HEK293T (cell line): ENCODE measurements at regions not wholly inside any gene's neighbourhood (a gene's known extent, or its start where the extent isn't known, plus 50 kb on each side); places are given as distances from the start of the nearest gene placed in this dataset.

ENCODE experiments used
- BHLHE40 ChIP-seq: fragments of 450-650 bp; IDR thresholded peaks from 2 replicates; pipeline ENCODE4 v1.6.1; 2016; ENCODE audit warnings: mild to moderate bottlenecking, moderate library complexity, borderline replicate concordance
- FOXA1 ChIP-seq: fragments of 450-650 bp; IDR thresholded peaks from 2 replicates; pipeline ENCODE4 v1.6.1; 2016; ENCODE audit warnings: mild to moderate bottlenecking
- L3MBTL2 ChIP-seq: fragments of 450-650 bp; conservative IDR thresholded peaks from 2 replicates; pipeline ENCODE4 v1.6.1; 2016; ENCODE audit warnings: mild to moderate bottlenecking
- NFRKB ChIP-seq: fragments of 450-650 bp; IDR thresholded peaks from 2 replicates; pipeline ENCODE4 v1.6.1; 2016; ENCODE audit warnings: mild to moderate bottlenecking, moderate library complexity
- SP1 ChIP-seq: fragments of 450-650 bp; IDR thresholded peaks from 2 replicates; pipeline ENCODE4 v1.6.1; 2017
- SUZ12 ChIP-seq: fragments of 450-650 bp; IDR thresholded peaks from 2 replicates; pipeline ENCODE4 v1.6.1; 2016; ENCODE audit warnings: mild to moderate bottlenecking
- TARDBP ChIP-seq: fragments of 450-650 bp; IDR thresholded peaks from 2 replicates; pipeline ENCODE4 v1.6.1; 2016

DNA sequence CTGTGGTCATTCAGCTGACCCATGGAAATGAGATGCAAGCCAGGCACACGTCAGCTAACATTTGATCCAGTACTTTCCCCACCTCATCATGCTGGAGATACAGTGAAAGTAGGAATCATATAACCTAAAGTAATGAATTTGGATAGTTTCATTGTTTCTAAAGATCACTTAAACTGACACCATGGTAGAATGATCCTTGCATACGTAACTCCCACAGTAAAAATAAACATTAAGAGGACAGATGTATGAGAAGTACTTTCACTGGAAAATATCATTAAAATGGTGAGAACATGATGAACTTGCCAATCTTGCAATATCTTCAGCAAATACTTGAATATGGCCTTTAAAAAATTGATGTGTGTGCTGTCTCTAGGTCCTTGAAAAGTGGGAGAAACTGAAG is 85.4 kb downstream of the MAIP1 start:
- TF ChIP-seq FOXA1: no peak
- no peak for TF ChIP-seq BHLHE40
- TF ChIP-seq L3MBTL2: no peak
- no peak for TF ChIP-seq TARDBP
- TF ChIP-seq NFRKB: no peak
- TF ChIP-seq SP1: no peak
- TF ChIP-seq SUZ12: no peak
